Activated CD8-positive, alpha-beta memory T cell treated with anti-CD3 and anti-CD28 coated beads for 36 hours (primary cell): ENCODE measurements at regions not wholly inside any gene's neighbourhood (a gene's known extent, or its start where the extent isn't known, plus 50 kb on each side); places are given as distances from the start of the nearest gene placed in this dataset.
"Not testable (repeated sequence)": the region's sequence is repeated elsewhere in the genome, so short reads cannot be mapped to it uniquely, and the experiment has no call there.

Experiments
- CTCF ChIA-PET: fragments of 350-600 bp; sonication (Branson Sonifier 250); formaldehyde crosslinking; loops from one replicate; lab custom pipeline; 2021; ENCODE audit warnings: antibody characterized with exemption; lab: Charles Lee
- POLR2A ChIA-PET: fragments of 350-600 bp; sonication (Branson Sonifier 250); formaldehyde crosslinking; loops from one replicate; lab custom pipeline; 2021; ENCODE audit warnings: antibody characterized with exemption; lab: Charles Lee

DNA sequence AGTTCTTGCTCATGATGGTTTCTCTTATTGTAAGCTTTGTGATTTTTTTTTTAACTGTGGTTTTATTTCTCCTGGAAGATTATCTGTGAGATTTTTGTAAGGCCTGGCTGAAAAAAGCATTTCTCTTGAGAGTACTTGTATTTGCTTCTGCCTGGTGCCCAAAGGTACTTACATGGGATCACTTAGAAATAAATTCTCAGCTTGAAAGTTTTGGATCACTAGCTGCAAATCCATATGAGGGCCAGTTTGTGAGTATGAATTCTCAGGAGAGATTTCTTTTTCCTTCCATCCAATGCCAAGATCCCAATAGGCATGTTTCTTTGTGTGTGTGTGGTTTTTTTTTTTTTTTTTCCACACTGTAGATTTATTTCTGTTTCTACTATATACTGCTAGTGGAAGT is 1884.7 kb upstream of the PCDH7 start:
- ChIA-PET POLR2A (no interaction called here), CTCF (no interaction called here)

DNA sequence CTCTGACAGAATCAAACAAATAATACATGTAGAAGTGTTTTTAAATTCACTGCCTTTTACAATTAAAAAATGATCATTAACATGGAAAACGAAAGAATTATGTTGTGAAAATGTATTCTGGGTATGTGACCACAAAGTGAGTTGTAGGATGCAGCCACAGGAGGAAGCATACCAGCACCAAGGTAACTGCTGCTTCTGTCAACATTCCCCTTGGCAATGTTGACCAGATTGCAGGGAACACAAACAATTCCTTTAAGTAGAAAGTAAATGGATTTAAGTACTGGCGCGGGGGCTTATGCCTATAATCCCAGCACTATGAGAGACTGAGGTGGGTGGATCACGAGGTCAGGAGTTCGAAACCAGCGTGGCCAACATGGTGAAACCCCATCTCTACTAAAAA is 1877.9 kb upstream of the PCDH7 start:
- ChIA-PET CTCF (no interaction called here), POLR2A (no interaction called here)

DNA sequence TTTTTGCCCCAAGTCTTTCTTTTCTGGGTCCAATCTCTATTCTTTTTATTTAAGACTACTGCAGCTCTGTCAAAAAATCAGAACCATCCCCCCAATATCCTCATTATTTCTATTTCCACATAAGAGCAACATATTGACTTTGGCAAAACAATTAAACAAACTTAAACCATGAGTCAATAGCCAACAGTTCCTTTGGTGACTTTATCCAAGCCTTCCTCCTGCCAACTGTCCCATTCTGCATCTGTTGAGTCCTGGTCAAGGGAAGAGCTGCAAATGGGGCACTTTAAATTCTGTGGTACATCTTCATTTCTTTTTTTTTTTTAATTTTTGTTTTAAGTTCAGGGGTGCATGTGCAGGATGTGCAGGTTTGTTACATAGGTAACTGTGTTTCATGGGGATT is 1875.0 kb upstream of the PCDH7 start:
- POLR2A ChIA-PET, result no interaction called here
- CTCF ChIA-PET, result no interaction called here

DNA sequence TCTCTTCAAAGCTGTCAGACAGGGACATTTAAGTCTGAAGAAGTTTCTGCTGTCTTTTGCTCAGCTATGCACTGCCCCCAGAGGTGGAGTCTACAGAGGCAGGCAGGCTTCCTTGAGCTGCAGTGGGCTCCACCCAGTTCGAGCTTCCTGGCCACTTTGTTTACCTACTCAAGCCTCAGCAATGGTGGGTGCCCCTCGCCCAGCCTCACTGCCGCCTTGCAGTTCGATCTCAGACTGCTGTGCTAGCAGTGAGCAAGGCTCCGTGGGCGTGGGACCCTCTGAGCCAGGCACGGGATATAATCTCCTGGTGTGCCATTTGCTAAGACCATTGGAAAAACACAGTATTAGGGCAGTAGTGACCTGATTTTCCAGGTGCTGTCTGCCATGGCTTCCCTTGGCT is 1863.1 kb upstream of the PCDH7 start:
- CTCF ChIA-PET, POLR2A ChIA-PET: not testable (repeated sequence)

DNA sequence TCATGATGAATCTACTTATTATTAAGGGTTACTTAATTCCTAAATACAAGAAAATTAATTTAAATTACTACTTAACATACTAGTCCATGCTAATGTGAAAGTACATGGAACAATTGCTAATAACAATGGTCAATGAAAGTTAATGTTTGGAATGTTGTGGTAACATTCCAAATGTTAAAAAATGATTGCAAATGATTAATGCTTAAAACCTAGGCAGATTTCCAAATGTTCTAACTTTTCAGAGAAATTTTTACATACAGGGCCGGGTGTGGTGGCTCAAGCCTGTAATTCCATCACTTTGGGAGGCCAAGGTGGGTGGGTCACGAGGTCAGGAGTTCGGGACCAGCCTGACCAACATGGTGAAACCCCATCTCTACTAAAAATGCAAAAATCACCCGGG is 1851.3 kb upstream of the PCDH7 start:
- CTCF ChIA-PET, result no interaction called here
- POLR2A ChIA-PET, result no interaction called here

DNA sequence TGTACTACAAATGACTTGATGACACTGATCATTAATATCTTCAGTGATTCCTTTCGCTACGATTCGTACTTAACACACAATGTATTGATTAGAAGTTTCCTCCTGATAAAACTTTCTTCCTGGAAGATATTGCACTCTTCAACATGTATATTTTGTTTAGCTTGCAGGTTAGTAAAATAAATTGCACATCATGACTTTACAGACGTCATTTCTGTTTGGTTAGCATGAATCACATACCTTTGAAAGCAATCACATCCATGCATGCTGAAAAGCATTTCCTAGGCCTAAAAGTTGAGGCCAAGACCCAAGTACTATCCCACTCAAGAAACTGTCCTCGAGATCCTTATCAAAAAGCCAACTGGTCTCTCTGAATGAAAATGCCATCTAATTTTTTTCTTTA is 1841.0 kb upstream of the PCDH7 start:
- ChIA-PET CTCF (no interaction called here), POLR2A (no interaction called here)

DNA sequence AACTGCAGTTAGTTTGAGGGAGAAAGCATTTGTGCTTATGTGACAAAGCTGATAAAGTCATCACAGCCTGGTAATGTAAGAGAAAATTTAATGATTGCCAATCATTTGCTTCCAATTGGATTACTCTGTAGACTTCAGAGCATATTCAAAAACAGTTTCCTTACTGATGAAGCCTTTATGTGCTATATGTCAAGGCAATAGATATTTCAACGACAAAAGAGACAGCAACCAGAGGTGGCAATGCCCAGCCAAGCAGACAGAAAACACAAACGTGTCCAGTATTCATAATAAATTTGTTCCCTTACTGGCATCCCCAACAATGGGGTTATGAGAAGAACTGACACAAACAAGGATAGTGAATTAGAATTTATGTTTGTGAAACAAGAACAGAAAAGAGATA is 1840.3 kb upstream of the PCDH7 start:
- POLR2A ChIA-PET, result no interaction called here

DNA sequence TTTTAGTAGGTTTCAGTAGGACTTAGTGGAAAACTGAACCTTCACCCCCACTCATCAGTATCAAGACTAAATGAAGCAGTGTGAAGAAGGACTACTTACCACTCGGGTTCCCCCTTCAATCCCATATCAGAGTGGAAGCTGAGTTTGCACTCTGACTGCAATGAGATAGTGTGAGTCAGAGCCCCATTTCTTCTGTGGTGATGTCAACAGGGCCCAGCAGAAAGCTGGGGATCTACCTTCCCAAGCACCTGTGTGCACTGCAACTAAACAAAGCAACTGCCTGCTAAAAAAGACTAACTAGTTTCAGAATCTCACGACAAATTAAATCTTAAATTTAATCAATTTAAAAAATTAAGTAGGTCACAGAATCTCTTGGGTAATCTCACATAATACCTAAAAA is 1837.0 kb upstream of the PCDH7 start:
- ChIA-PET POLR2A (no interaction called here), CTCF (no interaction called here)

More for the DNA sequence above, 1840.3 kb upstream of the PCDH7 start:
- CTCF ChIA-PET, result no interaction called here

DNA sequence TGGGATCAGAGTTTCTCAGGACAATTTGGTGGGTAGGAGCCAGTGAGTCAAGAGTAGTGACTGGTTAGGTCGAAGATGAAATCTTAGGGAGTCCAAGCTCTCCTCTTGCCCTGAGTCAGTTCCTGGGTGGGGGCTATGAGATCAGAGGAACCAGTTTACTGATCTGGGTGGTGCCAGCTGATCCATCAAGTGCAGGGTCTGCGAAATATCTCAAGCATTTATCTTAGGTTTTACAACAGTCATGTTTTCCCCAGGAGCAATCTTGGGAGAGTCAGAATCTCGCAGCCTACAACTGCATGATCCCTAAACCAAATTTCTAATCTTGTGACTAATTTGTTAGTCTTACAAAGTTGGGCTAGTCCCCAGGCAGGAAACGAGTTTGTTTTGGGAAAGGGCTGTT is 1833.2 kb upstream of the PCDH7 start:
- ChIA-PET CTCF (no interaction called here), POLR2A (no interaction called here)

DNA sequence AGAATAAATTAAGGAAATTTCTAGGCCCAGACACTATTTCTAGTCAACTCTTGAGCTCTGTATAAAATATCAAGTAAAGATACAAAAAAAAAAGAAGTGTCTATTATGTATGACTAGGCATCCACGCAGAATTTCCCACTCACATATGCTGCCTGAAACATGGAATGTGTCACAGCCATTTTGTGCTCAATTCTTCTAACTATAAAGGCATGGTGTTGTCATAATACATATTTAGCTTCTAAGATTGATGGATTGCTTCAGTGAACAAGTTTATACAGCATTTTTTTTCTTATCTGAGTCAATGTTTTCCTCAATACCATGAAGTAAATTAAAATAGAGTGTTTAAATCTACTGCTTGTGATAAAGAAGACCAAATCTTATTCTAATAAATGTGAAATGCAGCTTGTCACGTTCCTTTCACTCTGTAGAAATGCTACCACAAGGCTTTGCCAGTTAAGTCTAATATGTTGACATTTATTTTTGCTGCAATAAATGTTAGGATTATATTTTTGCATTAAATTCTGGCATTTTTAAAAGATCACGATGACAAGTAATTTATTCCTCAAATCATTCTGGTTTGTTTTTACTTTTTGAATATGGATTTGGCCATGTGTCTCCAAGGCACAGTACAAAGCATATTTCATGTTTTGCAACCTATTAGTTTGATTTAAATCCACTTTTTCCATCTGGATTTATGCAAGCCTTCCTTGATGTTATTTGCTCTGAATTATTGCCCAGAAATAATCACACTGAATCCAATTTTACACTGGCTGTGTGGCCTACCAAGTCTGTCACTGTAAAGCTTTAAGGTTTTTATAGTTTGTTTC is 1829.0 kb upstream of the PCDH7 start:
- POLR2A ChIA-PET, result no interaction called here
- CTCF ChIA-PET, result no interaction called here

DNA sequence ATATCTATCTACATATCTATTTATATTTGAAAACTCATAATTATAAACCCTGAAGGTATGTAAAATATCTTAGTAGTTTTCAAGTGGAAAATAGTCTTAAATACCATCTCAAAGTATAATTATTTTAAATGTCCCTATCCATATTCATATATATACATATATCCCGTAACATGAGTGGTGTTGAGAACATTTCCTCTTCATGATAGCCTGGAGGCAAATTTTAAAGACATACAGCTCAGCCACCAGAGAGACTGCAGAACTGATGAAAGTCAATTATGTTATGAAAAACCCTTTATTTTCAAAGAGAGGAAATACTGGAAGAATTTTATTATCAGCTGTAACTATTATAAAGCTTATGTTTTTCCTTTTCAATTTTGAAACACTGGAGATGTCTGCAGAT is 1806.7 kb upstream of the PCDH7 start:
- POLR2A ChIA-PET, result no interaction called here
- CTCF ChIA-PET, result no interaction called here

DNA sequence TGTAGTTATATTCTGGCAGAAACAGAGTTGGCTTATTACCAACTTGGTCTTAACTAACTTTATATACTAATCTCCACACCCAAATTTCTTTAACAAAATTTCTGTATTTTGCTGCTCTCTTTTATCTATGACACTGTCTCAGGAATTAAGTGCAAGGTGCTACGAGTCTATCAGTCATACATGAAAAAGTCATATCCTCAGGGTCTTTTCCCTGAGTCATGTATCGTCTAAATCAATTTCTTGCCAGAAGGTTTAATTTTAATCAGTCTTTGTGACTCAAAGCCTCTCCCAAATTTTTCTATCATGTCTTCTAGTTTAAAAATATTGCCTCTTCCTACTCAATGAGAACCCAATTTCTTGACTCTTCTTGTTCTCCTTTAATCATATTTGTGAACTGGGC is 1803.6 kb upstream of the PCDH7 start:
- CTCF ChIA-PET, result no interaction called here
- POLR2A ChIA-PET, result no interaction called here

DNA sequence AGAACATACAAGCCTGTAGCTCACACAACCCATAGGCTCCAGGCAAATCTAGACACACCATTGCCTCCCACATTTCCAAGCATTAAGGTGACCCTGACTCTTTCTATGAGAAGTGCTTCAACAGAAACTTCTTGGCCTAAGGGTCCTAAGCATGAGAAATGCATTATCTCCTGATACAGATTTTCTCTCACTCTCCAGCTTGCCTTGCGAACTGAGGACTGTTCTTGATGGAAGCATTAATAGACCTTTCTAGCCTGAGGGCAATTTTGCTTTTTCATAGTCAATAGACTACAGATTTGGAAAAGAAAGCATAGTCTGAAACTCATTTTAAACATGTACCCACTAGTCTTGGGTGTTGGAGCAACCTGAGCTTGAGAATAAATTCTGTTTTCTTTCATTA is 1801.3 kb upstream of the PCDH7 start:
- CTCF ChIA-PET, result no interaction called here
- POLR2A ChIA-PET, result no interaction called here

DNA sequence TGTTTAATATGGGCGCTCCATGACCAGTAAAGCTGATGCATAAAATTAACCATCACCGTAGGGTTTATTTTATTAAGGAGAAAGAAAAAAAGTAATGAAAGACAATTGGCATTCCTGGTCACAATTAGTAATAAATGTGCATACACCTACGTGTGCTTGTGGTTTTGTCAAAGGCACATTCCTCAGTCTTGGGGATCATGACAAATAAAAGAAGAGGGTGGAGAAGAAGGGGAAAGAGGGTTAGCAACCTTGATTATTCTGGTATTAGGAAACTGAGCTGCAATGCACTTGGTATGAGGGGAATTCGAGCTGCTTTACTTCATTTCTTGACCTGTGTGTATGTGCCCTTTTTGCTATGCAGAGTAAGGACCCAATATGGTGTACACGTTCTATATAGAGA is 1798.3 kb upstream of the PCDH7 start:
- CTCF ChIA-PET, result no interaction called here
- POLR2A ChIA-PET, result no interaction called here

DNA sequence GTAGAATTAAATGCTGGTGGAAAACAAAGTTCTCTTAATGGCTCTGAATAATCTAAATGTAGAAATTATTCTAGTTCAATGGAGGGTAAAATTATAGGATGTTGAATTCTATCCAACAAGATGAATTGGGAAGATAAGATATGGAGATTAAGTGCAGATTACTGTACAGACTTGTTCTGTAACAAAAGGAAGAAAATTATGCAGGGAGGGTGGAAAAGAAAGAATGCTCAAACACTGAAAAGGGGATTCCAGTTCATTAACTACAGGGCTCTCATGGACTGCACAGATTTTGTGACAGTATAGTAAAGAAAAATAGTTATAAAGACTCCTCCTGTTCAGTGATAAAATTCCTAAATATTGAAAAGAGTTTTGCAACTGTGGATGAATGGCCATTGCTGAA is 1794.0 kb upstream of the PCDH7 start:
- CTCF ChIA-PET, result interaction anchor here (0.9 kb wide), 1 partner anchor 20 kb away, joined by 4 read pairs; no protein-coding TSS in a partner anchor

DNA sequence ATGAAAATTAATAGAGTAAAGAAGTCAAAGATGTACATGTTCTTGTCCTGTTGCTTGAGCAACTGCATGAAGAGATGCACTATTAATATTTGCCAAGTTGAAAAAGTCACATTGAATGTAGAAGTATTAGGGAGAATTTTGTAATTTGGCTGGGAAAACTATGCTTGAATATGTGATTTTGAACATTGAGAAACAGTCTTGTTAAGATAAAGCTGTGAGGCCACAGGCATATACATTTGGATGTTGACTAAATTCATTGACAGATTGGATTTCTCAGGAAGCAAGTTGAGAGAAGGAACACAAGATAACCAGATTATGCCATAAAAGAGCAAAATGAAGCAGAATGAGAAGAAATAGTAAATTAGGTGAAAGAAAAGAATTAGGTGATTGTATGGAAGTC is 1777.5 kb upstream of the PCDH7 start:
- ChIA-PET POLR2A (no interaction called here), CTCF (no interaction called here)

More for the DNA sequence above, 1794.0 kb upstream of the PCDH7 start:
- POLR2A ChIA-PET, result no interaction called here

DNA sequence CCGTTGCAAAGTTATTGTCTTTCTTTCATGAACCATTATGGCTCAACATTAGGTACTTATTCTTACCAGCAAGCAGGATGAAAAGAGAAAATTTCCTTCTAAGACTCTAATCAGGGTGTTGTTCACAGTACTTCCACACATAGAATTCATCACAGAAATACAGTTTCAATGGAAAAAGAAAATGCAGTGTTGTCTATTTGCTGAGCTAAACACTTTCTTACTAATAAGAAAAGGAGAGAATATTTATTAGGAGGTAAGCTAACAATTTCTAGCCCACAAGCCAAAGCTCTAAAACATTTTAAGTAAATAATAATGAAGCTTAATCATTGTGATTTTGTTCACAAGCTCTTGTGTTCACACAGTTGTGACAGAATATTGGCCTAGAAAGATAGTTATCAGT is 1772.8 kb upstream of the PCDH7 start:
- CTCF ChIA-PET, result no interaction called here
- POLR2A ChIA-PET, result no interaction called here

DNA sequence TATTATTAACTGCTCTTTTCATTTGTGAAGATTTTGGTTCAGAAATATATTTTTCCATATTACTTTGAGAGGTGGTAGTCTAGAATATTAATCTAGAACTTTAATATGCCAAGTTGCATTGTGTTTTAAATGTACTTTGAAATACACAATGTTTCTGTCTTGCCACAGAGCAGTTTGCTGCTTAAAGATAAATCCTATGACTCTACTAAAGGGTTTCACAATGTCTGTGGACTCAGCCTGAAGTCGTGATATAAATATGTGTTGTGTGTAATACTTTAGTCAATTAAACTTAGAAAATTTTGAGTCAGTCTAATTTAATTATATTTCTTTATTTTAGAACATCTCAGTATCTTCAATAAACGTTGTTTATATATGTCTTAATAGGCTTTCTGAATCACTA is 1771.7 kb upstream of the PCDH7 start:
- POLR2A ChIA-PET, result no interaction called here
- CTCF ChIA-PET, result no interaction called here

DNA sequence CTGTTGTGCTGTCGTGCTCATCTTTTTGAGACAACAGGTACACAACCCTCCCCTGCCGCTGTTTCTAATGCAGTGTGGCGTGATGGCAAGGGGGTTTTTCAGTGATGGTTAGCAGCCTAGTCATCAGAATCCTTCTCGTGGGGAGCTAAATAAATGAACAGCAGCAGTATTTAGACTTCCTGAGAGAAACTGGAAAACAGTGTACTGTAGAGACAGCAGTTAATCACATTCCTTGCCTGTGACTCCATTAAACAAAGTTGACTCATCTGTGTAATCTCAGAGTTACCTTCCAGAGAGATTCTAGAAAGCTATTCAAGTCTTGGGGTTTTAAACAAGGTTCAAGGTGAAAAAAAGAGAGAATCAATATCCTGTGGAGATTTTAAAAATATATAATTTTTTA is 1753.2 kb upstream of the PCDH7 start:
- POLR2A ChIA-PET, result no interaction called here

DNA sequence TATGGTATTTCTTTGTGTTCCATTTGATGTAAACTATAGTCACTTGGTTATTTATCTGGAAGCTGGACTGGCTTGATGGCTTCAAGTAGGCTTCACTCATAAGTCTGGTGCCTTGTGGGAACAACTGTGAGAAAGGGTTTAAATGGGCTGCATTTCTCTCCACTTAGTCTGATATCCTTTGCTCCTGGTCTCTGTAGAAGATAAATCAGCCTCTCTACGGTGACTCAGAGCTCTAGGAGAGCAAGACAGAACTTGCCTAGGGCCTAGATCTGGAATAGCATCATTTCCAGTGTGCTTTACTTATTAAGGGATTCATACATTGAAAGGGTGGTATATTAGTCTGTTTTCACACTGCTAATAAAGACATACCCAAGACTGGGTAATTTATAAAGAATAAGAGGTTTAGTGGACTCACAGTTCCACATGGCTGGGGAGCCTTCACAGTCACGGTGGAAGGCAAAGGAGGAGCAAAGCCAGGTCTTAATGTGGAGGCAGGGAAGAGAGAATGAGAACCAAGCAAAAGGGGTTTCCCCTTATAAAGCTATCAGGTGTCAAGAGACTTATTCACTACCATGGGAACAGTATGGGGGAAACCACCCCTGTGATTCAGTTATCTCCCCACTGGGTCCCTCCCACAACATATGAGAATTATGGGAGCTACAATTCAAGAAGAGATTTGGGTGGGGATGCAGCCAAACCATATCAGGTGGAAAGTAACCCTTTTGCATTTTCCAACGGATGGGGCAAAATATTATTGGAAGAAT is 1746.4 kb upstream of the PCDH7 start:
- ChIA-PET CTCF (no interaction called here), POLR2A (no interaction called here)

More for the DNA sequence above, 1753.2 kb upstream of the PCDH7 start:
- CTCF ChIA-PET, result no interaction called here

DNA sequence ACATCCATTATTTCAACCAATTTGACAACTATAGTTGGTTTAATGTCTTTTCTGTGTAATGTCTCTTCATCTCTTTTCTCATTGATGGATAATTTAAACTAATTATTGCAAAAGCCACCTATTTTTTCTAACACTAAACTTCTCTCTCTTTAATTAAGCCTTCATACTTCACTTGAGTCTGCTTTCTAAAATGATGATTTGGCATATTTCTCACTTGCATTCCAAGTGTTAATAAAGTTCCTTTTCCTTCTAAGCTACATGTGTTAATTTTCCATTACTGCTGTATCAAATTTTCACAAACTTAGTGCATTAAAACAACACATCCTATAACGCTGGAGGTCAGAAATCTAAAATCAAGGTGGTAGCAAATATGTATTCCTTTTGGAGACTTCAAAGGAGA is 1743.8 kb upstream of the PCDH7 start:
- ChIA-PET CTCF (no interaction called here), POLR2A (no interaction called here)
